ENCODE measurements at regions not wholly inside any gene's neighbourhood (a gene's known extent, or its start where the extent isn't known, plus 50 kb on each side); places are given as distances from the start of the nearest gene placed in this dataset.
A peak's percentile ranks its signal among the peaks of the same experiment; 100 is the strongest.

DNA sequence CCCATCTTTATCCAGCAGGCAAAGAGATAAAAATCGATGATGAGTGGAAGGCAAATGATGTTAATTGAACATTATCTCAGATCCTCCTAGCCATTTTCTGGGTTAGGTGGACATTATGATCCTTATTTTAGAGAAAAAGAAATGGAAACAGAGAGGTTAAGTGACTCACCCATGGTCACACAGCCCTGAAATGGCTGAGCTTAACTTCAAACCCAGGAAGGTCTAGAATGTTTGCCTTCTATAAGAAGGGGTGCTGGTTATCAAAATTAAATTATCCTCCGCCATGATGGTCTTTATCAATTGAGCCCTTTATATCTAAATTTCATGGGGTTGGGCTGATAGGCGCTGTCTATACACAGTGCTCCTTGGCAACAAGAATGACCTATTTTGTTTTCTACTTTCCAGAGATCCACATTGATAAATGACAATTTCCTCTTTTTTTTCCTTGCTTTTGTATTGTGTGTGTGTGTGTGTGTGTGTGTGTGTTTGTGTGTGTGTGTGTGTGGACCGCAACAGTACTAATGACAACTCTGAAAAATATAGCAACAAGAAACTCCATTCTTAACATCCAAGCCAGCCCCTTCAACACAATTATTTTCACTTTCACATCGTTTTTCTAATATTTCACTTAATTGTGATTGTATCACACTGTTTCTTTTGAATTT is 571.9 kb downstream of the VRK1 start:
- no peak for DNase-seq
- Mint-ChIP-seq H3K27ac (no peak overlapping the region), H3K27me3 (no peaks in the 10 kb centered on the region), H3K9me3 (peaks cover 3% of the 10 kb centered on the region), H3K36me3 (ENCODE audit: low read depth) (peaks cover 3% of the 10 kb centered on the region), H3K4me3 (no peak overlapping the region), H3K4me1 (peaks cover 5% of the 10 kb centered on the region)
- CTCF ChIA-PET = no interaction called here
- POLR2A ChIA-PET = interaction anchor here (0.6 to 1.4 kb wide), 2 partner anchors 9 to 39 kb away, joined by 3 to 5 read pairs; no protein-coding TSS in a partner anchor

GRCh38 chr14:97369901-97370300 is 572.7 kb downstream of the VRK1 start:
- ChIA-PET POLR2A (interaction anchor here (1.4 kb wide), 1 partner anchor 8 kb away, joined by 5 read pairs; no protein-coding TSS in a partner anchor), CTCF (no interaction called here)
- H3K27me3 Mint-ChIP-seq = no peaks in the 10 kb centered on the region
- peaks cover 3% of the 10 kb centered on the region for H3K36me3 Mint-ChIP-seq (ENCODE audit: low read depth)
- peaks cover 3% of the 10 kb centered on the region for H3K9me3 Mint-ChIP-seq
- H3K4me1 Mint-ChIP-seq = peaks cover 11% of the 10 kb centered on the region
- DNase-seq = no peak
- no peak overlapping the region for H3K4me3 Mint-ChIP-seq
- no peak overlapping the region for H3K27ac Mint-ChIP-seq

- Mint-ChIP-seq H3K4me3 (no peak overlapping the region), H3K9me3 (no peaks in the 10 kb centered on the region), H3K27me3 (no peaks in the 10 kb centered on the region), H3K4me1 (peaks cover 64% of the 10 kb centered on the region), H3K36me3 (ENCODE audit: low read depth) (peaks cover 6% of the 10 kb centered on the region), H3K27ac (no peak overlapping the region)
- ChIA-PET CTCF (no interaction called here), POLR2A (no interaction called here)
- no peak for DNase-seq
These were observed 579.1 kb downstream of the VRK1 start for GRCh38 chr14:97376310-97376709.

DNA sequence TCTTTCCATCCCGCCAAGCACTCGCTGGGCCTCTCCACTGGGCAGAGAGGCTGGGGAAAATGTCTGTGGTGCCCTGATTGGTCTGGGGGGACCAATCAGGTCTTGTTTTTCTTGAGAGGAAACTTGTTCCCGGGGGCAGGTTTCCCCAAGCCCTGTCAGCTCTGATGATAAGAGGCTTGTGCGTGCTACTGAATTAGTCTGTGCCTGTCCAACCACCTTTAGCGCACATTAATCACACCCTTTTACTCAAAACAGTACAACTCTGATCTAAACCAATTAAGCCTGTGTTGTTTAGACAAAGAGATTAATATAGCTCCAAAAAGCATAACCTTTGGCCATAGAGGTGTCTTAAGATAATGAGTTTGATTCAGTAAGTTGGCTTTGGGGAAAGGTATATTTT is 580.4 kb downstream of the VRK1 start:
- Mint-ChIP-seq H3K27me3 (no peaks in the 10 kb centered on the region), H3K4me3 (no peak overlapping the region), H3K27ac (peak overlapping the region; percentile 91), H3K36me3 (ENCODE audit: low read depth) (peaks cover 13% of the 10 kb centered on the region), H3K4me1 (peaks cover 74% of the 10 kb centered on the region), H3K9me3 (peaks cover 4% of the 10 kb centered on the region)
- POLR2A ChIA-PET = interaction anchor here (1.2 to 2.5 kb wide), 5 partner anchors 8 to 81 kb away, joined by 5 to 12 read pairs (median 5); no protein-coding TSS in a partner anchor
- no peak for DNase-seq
- CTCF ChIA-PET = interaction anchor here (1.2 kb wide), 1 partner anchor 80 kb away, joined by 3 read pairs; no protein-coding TSS in a partner anchor

DNA sequence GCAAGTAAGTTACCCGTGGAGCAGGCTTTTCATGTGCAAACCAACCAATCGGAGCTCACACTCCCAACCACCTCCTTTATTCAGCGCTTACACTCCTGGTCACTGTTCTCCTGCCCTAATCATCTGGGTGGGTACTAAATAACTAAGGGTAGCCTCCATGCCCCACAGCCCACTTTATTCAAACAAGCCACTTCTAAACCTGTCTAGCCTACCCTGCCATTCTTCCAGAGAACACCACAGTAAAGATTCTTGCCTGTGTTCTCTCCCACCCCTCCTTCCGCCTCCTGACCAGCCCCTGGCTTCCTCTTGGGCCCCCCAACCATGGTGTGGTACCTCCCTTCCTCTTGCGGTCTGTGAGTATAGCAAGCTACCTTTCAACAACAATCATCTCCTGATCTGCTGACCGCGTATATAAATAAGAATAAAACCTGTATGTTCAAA is 581.9 kb downstream of the VRK1 start:
- peak; percentile 70 for DNase-seq
- Mint-ChIP-seq H3K4me3 (peak overlapping the region; percentile 21), H3K27me3 (no peaks in the 10 kb centered on the region), H3K27ac (peak overlapping the region; percentile 91), H3K9me3 (peaks cover 4% of the 10 kb centered on the region), H3K36me3 (ENCODE audit: low read depth) (peaks cover 10% of the 10 kb centered on the region), H3K4me1 (peaks cover 68% of the 10 kb centered on the region)
- ChIA-PET POLR2A (interaction anchor here (0.7 to 2.6 kb wide), 10 partner anchors 26 to 805 kb away, joined by 3 to 15 read pairs (median 5); no protein-coding TSS in a partner anchor), CTCF (interaction anchor here (0.6 kb wide), 1 partner anchor 79 kb away, joined by 3 read pairs; no protein-coding TSS in a partner anchor)

- H3K9me3 Mint-ChIP-seq = peaks cover 4% of the 10 kb centered on the region
- CTCF ChIA-PET = interaction anchor here (1.0 kb wide), 1 partner anchor 9 kb away, joined by 3 read pairs; no protein-coding TSS in a partner anchor
- peak; percentile 68 for DNase-seq
These were observed 583.4 kb downstream of the VRK1 start for GRCh38 chr14:97380539-97380941.

DNA sequence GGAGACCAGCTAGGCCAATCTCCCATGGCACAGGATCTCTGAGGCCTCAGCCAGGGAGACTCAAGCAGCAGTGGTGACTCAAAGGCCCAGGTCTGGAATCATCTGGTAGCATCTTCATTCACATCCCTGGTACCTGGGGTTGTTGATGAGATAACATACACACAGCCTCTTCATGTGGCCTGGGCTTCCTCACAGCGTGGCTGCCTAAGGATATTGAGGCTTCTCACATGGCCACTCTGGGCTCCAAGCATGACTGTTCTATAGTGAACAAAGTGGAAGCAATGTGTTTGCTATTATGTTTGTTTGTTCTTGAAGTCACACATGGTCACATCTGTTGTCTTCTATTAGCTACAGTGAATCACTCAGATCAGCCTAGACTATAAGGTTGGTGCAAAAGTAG is 584.1 kb downstream of the VRK1 start:
- POLR2A ChIA-PET = interaction anchor here (2.0 to 2.4 kb wide), 2 partner anchors 75 to 76 kb away, joined by 6 to 12 read pairs; no protein-coding TSS in a partner anchor
- peaks cover 13% of the 10 kb centered on the region for H3K36me3 Mint-ChIP-seq (ENCODE audit: low read depth)
- no peak overlapping the region for H3K4me3 Mint-ChIP-seq
- peak overlapping the region; percentile 91 for H3K27ac Mint-ChIP-seq
- CTCF ChIA-PET = no interaction called here
- peaks cover 59% of the 10 kb centered on the region for H3K4me1 Mint-ChIP-seq
- DNase-seq = peak; percentile 41
- no peaks in the 10 kb centered on the region for H3K27me3 Mint-ChIP-seq
- H3K9me3 Mint-ChIP-seq = peaks cover 4% of the 10 kb centered on the region

More at GRCh38 chr14:97380539-97380941, 583.4 kb downstream of the VRK1 start:
- peak overlapping the region; percentile 91 for H3K27ac Mint-ChIP-seq
- peaks cover 61% of the 10 kb centered on the region for H3K4me1 Mint-ChIP-seq
- peaks cover 11% of the 10 kb centered on the region for H3K36me3 Mint-ChIP-seq (ENCODE audit: low read depth)
- no peak overlapping the region for H3K4me3 Mint-ChIP-seq
- no peaks in the 10 kb centered on the region for H3K27me3 Mint-ChIP-seq
- POLR2A ChIA-PET = interaction anchor here (1.4 to 2.6 kb wide), 5 partner anchors 25 to 77 kb away, joined by 4 to 15 read pairs (median 6); no protein-coding TSS in a partner anchor

DNA sequence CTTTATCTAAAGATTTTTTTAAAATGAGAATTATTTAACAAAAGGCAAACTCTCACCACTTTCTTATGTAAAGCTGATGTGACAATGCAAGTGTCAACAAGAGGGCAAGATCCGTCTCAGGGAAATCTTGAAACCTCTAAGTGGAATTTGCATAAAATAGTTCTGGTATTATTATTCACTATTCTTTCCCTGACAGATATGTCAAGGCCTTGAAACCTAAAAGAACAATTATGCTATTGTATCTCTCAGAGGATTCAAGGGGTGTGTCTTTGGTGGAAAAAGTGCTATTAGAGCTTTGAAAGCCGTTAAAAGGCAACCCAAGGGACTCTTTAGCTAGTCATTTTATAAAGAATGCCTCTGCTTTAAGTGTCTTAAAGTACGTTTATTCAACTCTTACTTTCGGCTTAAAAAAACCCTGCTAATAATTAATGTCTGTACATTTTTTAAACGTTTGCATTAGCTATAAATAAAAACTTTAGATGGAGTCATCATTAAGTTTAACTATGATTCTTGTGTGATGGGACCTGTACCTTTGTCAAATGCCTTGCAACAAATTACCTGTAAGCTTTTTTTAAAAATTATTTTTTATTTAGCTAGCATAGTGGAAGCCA is 585.5 kb downstream of the VRK1 start:
- Mint-ChIP-seq H3K27me3 (no peaks in the 10 kb centered on the region), H3K27ac (no peak overlapping the region), H3K4me1 (peaks cover 60% of the 10 kb centered on the region), H3K36me3 (ENCODE audit: low read depth) (peaks cover 13% of the 10 kb centered on the region), H3K4me3 (no peak overlapping the region), H3K9me3 (peaks cover 4% of the 10 kb centered on the region)
- CTCF ChIA-PET = no interaction called here
- POLR2A ChIA-PET = no interaction called here
- DNase-seq = no peak

DNA sequence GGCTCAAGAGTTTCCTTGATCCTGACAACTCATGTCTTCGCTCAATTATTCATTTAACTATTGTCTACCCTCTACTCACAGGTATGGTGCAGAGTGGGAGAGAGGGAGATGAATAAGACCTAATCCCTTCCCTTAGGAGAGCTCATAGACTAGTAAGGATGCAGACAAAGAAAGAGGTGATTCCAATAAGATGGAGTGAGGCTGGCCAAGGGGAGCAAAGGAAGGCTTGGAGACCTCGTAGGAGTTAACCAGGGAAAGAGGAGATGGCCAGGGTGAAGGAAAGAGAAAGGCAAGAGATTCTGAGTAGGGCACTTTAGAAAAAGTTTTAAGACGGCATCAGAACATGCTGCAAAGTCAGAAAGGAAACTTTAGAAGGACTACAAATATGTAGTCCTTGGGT is 588.5 kb downstream of the VRK1 start:
- no peak overlapping the region for H3K27ac Mint-ChIP-seq

GRCh38 chr14:97387252-97387874 is 590.2 kb downstream of the VRK1 start:
- Mint-ChIP-seq H3K9me3 (no peaks in the 10 kb centered on the region), H3K36me3 (ENCODE audit: low read depth) (peaks cover 3% of the 10 kb centered on the region), H3K4me3 (no peak overlapping the region), H3K27me3 (no peaks in the 10 kb centered on the region), H3K27ac (no peak overlapping the region), H3K4me1 (peaks cover 16% of the 10 kb centered on the region)
- CTCF ChIA-PET = no interaction called here
- DNase-seq = no peak
- POLR2A ChIA-PET = interaction anchor here (0.7 kb wide), 1 partner anchor 168 kb away, joined by 3 read pairs; no protein-coding TSS in a partner anchor

More for the DNA sequence above, 588.5 kb downstream of the VRK1 start:
- Mint-ChIP-seq H3K4me1 (peaks cover 32% of the 10 kb centered on the region), H3K36me3 (ENCODE audit: low read depth) (peaks cover 10% of the 10 kb centered on the region), H3K4me3 (no peak overlapping the region), H3K27me3 (no peaks in the 10 kb centered on the region), H3K9me3 (peaks cover 4% of the 10 kb centered on the region)
- POLR2A ChIA-PET = no interaction called here
- no peak for DNase-seq
- CTCF ChIA-PET = no interaction called here

DNA sequence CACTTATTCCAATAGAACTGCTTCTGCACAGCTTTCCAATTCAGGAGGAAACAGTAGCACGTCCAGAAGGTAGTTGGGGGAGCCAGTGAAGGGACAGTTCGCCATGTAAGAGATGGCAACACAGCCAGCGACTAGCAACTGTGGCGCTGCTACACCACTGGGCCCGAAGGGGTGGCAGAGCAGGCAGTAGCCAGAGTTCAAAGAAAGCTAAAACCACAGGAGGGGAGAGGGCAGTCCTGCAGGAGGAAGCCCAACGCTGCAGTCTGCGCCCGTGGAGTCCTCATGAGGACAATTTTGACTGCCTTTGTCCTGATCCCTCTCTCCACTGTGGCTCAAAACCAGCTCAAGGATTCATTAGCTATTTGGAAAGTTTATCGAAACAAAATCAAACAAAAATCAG is 591.2 kb downstream of the VRK1 start:
- Mint-ChIP-seq H3K27ac (no peak overlapping the region), H3K4me1 (peaks cover 16% of the 10 kb centered on the region), H3K9me3 (no peaks in the 10 kb centered on the region), H3K27me3 (no peaks in the 10 kb centered on the region), H3K4me3 (no peak overlapping the region), H3K36me3 (ENCODE audit: low read depth) (peaks cover 3% of the 10 kb centered on the region)
- CTCF ChIA-PET = no interaction called here
- POLR2A ChIA-PET = no interaction called here
- DNase-seq = no peak

DNA sequence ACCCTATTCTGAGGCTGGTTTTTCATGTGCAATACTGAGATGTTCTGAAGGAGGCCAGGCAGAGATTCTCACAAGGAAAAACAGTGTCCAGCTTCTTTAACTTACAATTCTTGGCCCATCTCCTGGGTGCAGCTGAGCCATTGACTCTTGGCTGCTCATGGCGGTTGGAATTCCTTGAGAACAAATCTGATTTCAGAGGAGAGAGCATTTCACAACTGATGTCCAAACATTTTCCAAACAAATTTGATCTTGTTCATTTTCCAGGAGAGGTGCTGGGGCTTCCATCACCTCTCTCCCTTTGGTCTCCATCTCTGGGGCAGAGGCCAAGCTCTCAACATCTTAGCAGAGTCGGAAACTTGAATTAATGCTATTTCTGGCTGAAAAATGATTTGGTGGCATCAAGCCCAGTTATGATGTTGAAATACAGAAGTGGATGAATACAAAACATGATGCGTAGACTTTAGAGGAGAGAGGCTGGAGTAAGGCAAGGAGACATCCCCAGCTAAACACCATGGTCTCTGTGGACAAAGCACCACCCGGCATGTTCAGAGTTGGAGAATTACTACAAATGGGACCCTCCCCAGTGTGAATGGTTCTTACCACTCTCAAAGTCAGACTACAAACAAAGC is 593.0 kb downstream of the VRK1 start:
- ChIA-PET POLR2A (no interaction called here), CTCF (no interaction called here)
- Mint-ChIP-seq H3K27me3 (no peaks in the 10 kb centered on the region), H3K27ac (no peak overlapping the region), H3K9me3 (no peaks in the 10 kb centered on the region), H3K36me3 (ENCODE audit: low read depth) (peaks cover 3% of the 10 kb centered on the region), H3K4me1 (peaks cover 16% of the 10 kb centered on the region), H3K4me3 (no peak overlapping the region)
- DNase-seq = no peak

DNA sequence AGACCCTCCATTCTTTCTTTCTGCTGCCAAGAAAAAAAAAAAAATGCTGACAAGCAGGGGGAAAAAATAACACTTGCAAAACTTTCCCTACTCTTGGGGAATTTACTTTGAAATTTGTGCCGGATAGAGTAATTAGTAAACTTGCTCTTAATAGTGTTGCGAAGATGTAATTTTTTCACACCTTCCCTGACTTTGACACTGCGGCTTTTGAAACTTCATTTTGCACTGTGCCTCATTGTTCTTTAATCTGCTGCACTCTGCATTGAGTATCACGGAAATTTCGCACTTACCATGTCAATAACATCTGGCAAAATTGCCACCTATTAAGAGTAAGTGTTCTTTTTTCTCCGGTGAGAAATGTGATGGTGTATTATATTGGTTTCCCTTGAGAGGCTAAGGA is 596.1 kb downstream of the VRK1 start:
- Mint-ChIP-seq H3K4me3 (no peak overlapping the region), H3K27me3 (no peaks in the 10 kb centered on the region), H3K36me3 (ENCODE audit: low read depth) (no peaks in the 10 kb centered on the region), H3K9me3 (no peaks in the 10 kb centered on the region), H3K4me1 (peaks cover 2% of the 10 kb centered on the region), H3K27ac (no peak overlapping the region)
- DNase-seq = no peak
- CTCF ChIA-PET = no interaction called here
- POLR2A ChIA-PET = no interaction called here
